C4-2B (cell line): ENCODE measurements at regions not wholly inside any gene's neighbourhood (a gene's known extent, or its start where the extent isn't known, plus 50 kb on each side); places are given as distances from the start of the nearest gene placed in this dataset.

Experiments used
- H3K27ac ChIP-seq: fragments of 450-650 bp; 2 replicates; pipeline ENCODE4 v1.5.1; 2017
- ZFX ChIP-seq: fragments of 450-650 bp; IDR thresholded peaks from 2 replicates; pipeline ENCODE4 v1.6.1; 2017
- TF ChIP-seq, protein P1 (sequence below): fragments of 450-650 bp; conservative IDR thresholded peaks from 2 replicates; pipeline ENCODE4 v1.5.1; 2017; ENCODE audit warnings: mild to moderate bottlenecking

- H3K27ac ChIP-seq: no peak overlapping the region
- no peak for TF ChIP-seq ZFX
- TF ChIP-seq, protein P1, sequence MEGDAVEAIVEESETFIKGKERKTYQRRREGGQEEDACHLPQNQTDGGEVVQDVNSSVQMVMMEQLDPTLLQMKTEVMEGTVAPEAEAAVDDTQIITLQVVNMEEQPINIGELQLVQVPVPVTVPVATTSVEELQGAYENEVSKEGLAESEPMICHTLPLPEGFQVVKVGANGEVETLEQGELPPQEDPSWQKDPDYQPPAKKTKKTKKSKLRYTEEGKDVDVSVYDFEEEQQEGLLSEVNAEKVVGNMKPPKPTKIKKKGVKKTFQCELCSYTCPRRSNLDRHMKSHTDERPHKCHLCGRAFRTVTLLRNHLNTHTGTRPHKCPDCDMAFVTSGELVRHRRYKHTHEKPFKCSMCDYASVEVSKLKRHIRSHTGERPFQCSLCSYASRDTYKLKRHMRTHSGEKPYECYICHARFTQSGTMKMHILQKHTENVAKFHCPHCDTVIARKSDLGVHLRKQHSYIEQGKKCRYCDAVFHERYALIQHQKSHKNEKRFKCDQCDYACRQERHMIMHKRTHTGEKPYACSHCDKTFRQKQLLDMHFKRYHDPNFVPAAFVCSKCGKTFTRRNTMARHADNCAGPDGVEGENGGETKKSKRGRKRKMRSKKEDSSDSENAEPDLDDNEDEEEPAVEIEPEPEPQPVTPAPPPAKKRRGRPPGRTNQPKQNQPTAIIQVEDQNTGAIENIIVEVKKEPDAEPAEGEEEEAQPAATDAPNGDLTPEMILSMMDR: no peak
Measured at GRCh38 chr6:163710532-163711470, 296.3 kb downstream of the QKI start.

GRCh38 chr6:163709693-163710092 is 295.2 kb downstream of the QKI start:
- TF ChIP-seq ZFX: no peak
- TF ChIP-seq, protein P1: no peak
- H3K27ac ChIP-seq: no peak overlapping the region

DNA sequence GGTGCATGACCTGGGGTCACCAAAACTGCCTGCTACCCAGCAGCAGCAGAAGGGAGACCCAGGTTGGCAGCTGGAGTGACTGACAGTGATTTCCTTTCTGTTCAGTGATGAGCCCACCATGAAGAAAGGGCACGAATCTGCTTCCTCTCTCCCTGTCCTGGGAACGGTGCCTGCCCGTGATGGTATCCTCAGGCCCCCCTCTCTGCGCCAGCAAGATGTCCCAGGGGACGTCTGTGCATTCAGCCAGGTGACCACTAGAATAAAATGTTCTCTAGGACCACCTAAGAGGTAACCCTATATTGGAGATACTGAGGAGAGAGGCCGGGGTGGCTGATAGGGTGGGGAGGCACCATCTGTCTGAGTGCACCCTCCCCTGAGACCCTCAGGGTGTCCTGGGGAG is 294.7 kb downstream of the QKI start:
- no peak overlapping the region for H3K27ac ChIP-seq
- TF ChIP-seq, protein P1: no peak
- TF ChIP-seq ZFX: no peak

DNA sequence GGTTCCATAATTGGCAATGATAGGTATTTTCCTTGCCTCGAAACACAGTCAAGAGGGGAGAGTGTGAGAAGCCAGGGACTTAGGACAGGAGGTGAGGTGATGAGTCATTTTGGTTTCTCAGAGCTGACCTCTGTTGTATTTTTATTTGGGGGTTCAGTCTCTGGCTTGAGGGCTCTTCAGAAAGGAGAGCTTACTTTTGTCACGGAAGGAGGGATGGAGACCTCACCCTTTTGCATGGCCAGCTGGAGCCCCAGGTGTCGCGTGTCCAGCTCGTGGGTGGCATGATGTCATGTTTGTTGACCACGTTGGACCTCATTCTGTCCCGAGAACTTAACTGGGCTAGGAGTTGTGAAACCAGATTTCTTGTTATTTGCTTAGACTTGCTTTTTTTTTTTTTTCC is 293.9 kb downstream of the QKI start:
- H3K27ac ChIP-seq: no peak overlapping the region
- TF ChIP-seq, protein P1: no peak
- no peak for TF ChIP-seq ZFX

DNA sequence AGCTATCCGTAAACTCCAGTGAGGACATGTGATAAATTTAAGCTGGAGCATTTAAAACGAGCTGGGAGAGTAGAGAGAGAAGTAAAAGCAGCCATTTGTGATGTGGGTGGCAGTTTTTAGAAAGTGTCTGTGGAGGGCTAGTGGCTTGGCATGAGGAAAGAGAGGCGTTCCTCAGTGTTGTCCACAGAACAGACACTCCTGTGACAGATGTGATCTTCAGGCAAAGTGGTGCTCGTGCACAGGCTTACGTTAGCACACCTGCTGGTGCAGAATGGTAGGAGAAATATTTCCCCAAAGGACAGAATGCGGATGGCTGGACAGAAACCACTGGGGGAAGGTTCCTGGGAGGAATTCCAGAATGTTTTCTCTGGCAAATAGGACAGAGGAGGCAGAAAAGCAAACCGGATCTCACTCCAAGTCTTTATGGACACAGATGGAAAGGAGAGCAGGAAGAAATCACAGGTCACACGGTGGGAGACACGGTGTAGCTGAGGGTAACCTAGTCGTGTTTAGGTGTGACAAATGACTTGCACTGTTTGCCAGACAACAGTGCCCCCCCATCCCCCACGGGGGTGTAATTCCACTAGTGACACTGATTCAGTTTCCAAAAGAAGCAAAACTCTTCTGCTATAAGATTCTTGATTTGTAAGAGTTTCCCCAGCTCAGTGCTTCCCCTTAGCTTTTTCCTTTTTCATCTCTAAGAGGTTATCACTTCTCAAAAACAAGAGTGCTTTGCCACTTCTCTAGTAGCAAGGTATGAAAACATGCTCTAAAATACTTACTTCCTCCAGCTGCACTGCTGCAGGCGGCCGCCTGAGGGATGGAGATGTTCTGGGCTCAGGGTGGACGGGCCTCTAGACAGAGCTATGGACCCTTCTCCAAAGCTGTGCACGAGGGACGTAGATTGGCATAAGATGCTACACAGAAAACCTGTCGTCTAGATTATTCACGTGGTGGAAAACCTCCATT is 293.2 kb downstream of the QKI start:
- H3K27ac ChIP-seq: no peak overlapping the region
- no peak for TF ChIP-seq ZFX
- TF ChIP-seq, protein P1: no peak; the same call in 1 of the 2 replicates

DNA sequence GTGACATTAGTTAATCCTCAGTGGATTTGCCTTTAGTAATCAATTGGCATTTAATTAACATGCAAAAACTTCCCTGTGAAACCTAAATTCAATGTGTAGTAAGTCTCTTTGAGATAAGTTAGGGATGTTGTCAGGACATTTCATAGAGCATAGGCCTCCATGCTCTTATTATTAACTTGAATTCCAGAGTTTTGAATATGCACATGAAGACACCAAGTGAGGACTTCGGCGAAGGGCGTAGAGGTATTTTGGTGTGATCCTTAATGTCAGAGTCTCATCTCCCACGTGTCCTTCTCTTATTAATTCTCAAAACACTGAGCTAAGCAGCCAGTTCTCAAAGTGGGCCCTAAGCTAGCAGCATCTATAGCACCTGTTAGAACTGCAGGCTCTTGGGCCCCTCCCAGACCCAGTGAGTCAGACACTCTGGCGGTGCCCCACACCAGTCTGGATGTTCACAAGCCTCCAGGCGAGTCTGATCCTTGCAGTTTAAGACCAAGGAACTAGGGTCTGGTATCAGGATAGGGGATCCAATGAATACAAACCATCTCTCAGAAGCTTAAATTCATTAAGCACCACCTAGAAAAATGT is 292.1 kb downstream of the QKI start:
- TF ChIP-seq, protein P1: no peak
- no peak for TF ChIP-seq ZFX
- H3K27ac ChIP-seq: no peak overlapping the region

GRCh38 chr6:163705923-163706322 is 291.4 kb downstream of the QKI start:
- H3K27ac ChIP-seq: no peak overlapping the region
- TF ChIP-seq, protein P1: no peak
- no peak for TF ChIP-seq ZFX
